Vagina (tissue), 2 donors: ENCODE measurements at regions not wholly inside any gene's neighbourhood (a gene's known extent, or its start where the extent isn't known, plus 50 kb on each side); places are given as distances from the start of the nearest gene placed in this dataset.
A peak's percentile ranks its signal among the peaks of the same experiment; 100 is the strongest.

ENCODE experiments used
- DNase-seq, 2 donors: peaks; one replicate each; pipeline ENCODE4 v3.0.0-alpha.2; 2017; ENCODE audit errors: extremely low spot score in 2 of 2
- H3K27ac ChIP-seq: fragments of 200-600 bp; sonication (generic); one replicate; pipeline ENCODE4 v1.5.1; 2019
- H3K27me3 ChIP-seq: fragments of 200-600 bp; sonication (generic); one replicate; pipeline ENCODE4 v1.5.1; 2019
- H3K36me3 ChIP-seq, 2 donors: fragments of 200-600 bp; sonication (generic); one replicate each; pipeline ENCODE4 v1.5.1; 2017 to 2019
- H3K4me1 ChIP-seq: fragments of 200-600 bp; sonication (generic); one replicate; pipeline ENCODE4 v1.5.1; 2019
- H3K4me3 ChIP-seq, 2 donors: fragments of 200-600 bp; sonication (generic); 1 replicate in 1 of 2; 2 replicates in 1 of 2; pipeline ENCODE4 v1.5.1; 2016 to 2019
- H3K9me3 ChIP-seq: fragments of 200-600 bp; sonication (generic); one replicate; pipeline ENCODE4 v1.5.1; 2019
- CTCF ChIP-seq, 3 experiments: fragments of 450-650 bp in 2 of 3; fragments of 200-600 bp in 1 of 3; sonication (generic) in 1 of 3; IDR thresholded peaks; one replicate each; pipeline ENCODE4 v1.5.1; 2017 to 2019; ENCODE audit warnings: antibody characterized with exemption in 3 of 3, mild to moderate bottlenecking in 2 of 3, moderate library complexity in 2 of 3
- POLR2A ChIP-seq, 2 donors: fragments of 450-650 bp; IDR thresholded peaks; one replicate each; pipeline ENCODE4 v1.6.1; 2017; ENCODE audit warnings: antibody characterized with exemption in 2 of 2, mild to moderate bottlenecking in 2 of 2, moderate library complexity in 2 of 2
- POLR2AphosphoS5 ChIP-seq, 2 donors: sonication (generic); formaldehyde crosslinking; IDR thresholded peaks; one replicate each; pipeline ENCODE4 v1.9.0; 2017; ENCODE audit warnings: antibody characterized with exemption in 2 of 2, mild to moderate bottlenecking in 2 of 2, low read depth in 1 of 2; ENCODE audit not compliant: insufficient read depth in 1 of 2
- intact Hi-C: fragments of 100-400 bp; cut with DNase I; formaldehyde crosslinking; loops from one replicate; pipeline ENCODE4 v1.15.1; 2023

GRCh38 chr2:3958465-3958864, 255.1 kb downstream of the DCDC2C start:
- DNase-seq = no peak
- intact Hi-C loops = no loop called here
- H3K27ac ChIP-seq = no peak overlapping the region
- H3K4me3 ChIP-seq = no peak overlapping the region
- H3K9me3 ChIP-seq = no peaks in the 10 kb centered on the region
- no peaks in the 10 kb centered on the region for H3K27me3 ChIP-seq
- H3K36me3 ChIP-seq = no peaks in the 10 kb centered on the region
- no peak for TF ChIP-seq POLR2AphosphoS5 (IDR thresholded peaks at IDR 0.05; ENCODE audit: insufficient read depth in 1 of 2, low read depth in 1 of 2)
- no peak for TF ChIP-seq POLR2A (IDR thresholded peaks at IDR 0.05)
- TF ChIP-seq CTCF (IDR thresholded peaks at IDR 0.05) = no peak
- no peaks in the 10 kb centered on the region for H3K4me1 ChIP-seq

GRCh38 chr2:3958969-3959368, 255.6 kb downstream of the DCDC2C start:
- DNase-seq = no peak
- Histone ChIP-seq H3K4me1 (no peaks in the 10 kb centered on the region), H3K27ac (no peak overlapping the region)

GRCh38 chr2:3959372-3959771, 256.0 kb downstream of the DCDC2C start:
- no peaks in the 10 kb centered on the region for H3K27me3 ChIP-seq
- no peaks in the 10 kb centered on the region for H3K9me3 ChIP-seq
- intact Hi-C loops = no loop called here
- no peaks in the 10 kb centered on the region for H3K36me3 ChIP-seq
- no peak overlapping the region for H3K4me3 ChIP-seq
- TF ChIP-seq POLR2A (IDR thresholded peaks at IDR 0.05) (no peak), CTCF (IDR thresholded peaks at IDR 0.05) (peak in 2 of 3 experiments; percentile 22 to 23), POLR2AphosphoS5 (IDR thresholded peaks at IDR 0.05; ENCODE audit: insufficient read depth in 1 of 2, low read depth in 1 of 2) (no peak)
- H3K4me1 ChIP-seq = no peaks in the 10 kb centered on the region
- H3K27ac ChIP-seq = no peak overlapping the region
- DNase-seq = no peak

More at GRCh38 chr2:3958969-3959368, 255.6 kb downstream of the DCDC2C start:
- Histone ChIP-seq H3K4me3 (no peak overlapping the region), H3K27me3 (no peaks in the 10 kb centered on the region), H3K36me3 (no peaks in the 10 kb centered on the region), H3K9me3 (no peaks in the 10 kb centered on the region)
- TF ChIP-seq POLR2AphosphoS5 (IDR thresholded peaks at IDR 0.05; ENCODE audit: insufficient read depth in 1 of 2, low read depth in 1 of 2) = no peak
- TF ChIP-seq POLR2A (IDR thresholded peaks at IDR 0.05) = no peak
- no peak for TF ChIP-seq CTCF (IDR thresholded peaks at IDR 0.05)
- intact Hi-C loops = no loop called here

DNA sequence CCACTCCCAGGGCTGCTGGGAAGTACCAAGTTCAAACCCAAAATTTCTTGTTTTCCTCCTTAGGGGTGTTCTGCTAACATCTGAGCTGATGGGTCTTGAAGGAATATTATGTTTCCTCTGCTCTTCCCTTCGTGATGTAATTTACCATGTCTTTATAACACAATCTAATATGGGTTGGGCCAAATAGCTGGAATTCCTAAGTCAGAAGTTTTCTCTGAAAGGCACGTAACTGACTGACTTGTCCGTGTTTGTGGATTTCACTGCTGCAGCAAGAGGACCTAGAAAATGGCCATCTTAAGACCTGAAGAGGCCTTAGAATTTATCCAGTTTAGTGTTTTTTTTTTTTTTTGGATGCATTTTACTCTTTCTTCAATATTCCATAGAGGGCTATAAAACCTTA, 256.7 kb downstream of the DCDC2C start:
- H3K9me3 ChIP-seq = no peaks in the 10 kb centered on the region
- no peak for DNase-seq
- intact Hi-C loops = no loop called here

More for the DNA sequence above, 256.7 kb downstream of the DCDC2C start:
- H3K36me3 ChIP-seq = no peaks in the 10 kb centered on the region
- no peak overlapping the region for H3K27ac ChIP-seq
- H3K27me3 ChIP-seq = no peaks in the 10 kb centered on the region
- TF ChIP-seq POLR2AphosphoS5 (IDR thresholded peaks at IDR 0.05; ENCODE audit: insufficient read depth in 1 of 2, low read depth in 1 of 2) (no peak), CTCF (IDR thresholded peaks at IDR 0.05) (no peak), POLR2A (IDR thresholded peaks at IDR 0.05) (no peak)
- no peaks in the 10 kb centered on the region for H3K4me1 ChIP-seq
- no peak overlapping the region for H3K4me3 ChIP-seq
